Adrenal gland (tissue), 9 donors: ENCODE measurements at regions not wholly inside any gene's neighbourhood (a gene's known extent, or its start where the extent isn't known, plus 50 kb on each side); places are given as distances from the start of the nearest gene placed in this dataset.

ENCODE experiments used
- DNase-seq, 7 donors: peaks; one replicate each; pipeline ENCODE4 v3.0.0-alpha.2; 2019 to 2020
- H3K27ac ChIP-seq, 5 donors: fragments of 200-600 bp; sonication (generic) in 4 of 5; 1 replicate in 3 of 5; 2 replicates in 2 of 5; pipeline versions ENCODE4 v1.5.1 to v1.8.0; 2016 to 2020; ENCODE audit warnings: mild to moderate bottlenecking in 1 of 5
- H3K27me3 ChIP-seq: fragments of 200-600 bp; 2 replicates; pipeline ENCODE4 v1.8.0; 2021
- H3K36me3 ChIP-seq, 2 donors: fragments of 200-600 bp; replicated peaks in 1 of 2; 1 replicate in 1 of 2; 2 replicates in 1 of 2; pipeline versions ENCODE4 v1.5.1 to v1.8.0; 2018 to 2022
- H3K4me1 ChIP-seq, 2 donors: fragments of 200-600 bp; replicated peaks in 1 of 2; 1 replicate in 1 of 2; 2 replicates in 1 of 2; pipeline versions ENCODE4 v1.5.1 to v1.8.0; 2018 to 2021
- H3K4me3 ChIP-seq, 4 donors: fragments of 200-600 bp; sonication (generic) in 3 of 4; one replicate each; pipeline ENCODE4 v1.5.1; 2016 to 2018
- H3K9me3 ChIP-seq, 3 donors: fragments of 200-600 bp; sonication (generic) in 1 of 3; replicated peaks in 1 of 3; 1 replicate in 2 of 3; 2 replicates in 1 of 3; pipeline versions ENCODE4 v1.5.1 to v1.8.0; 2016 to 2021
- CTCF ChIP-seq, 6 experiments: fragments of 450-650 bp in 4 of 6; fragments of 200-600 bp in 2 of 6; sonication (generic) in 1 of 6; IDR thresholded peaks; 1 replicate in 5 of 6; 2 replicates in 1 of 6; pipeline versions ENCODE4 v1.5.1 to v1.8.0; 2016 to 2021; ENCODE audit warnings: antibody characterized with exemption in 6 of 6, mild to moderate bottlenecking in 2 of 6, moderate library complexity in 1 of 6
- POLR2A ChIP-seq, 2 donors: fragments of 450-650 bp; IDR thresholded peaks; one replicate each; pipeline ENCODE4 v1.6.1; 2017; ENCODE audit warnings: antibody characterized with exemption in 2 of 2, mild to moderate bottlenecking in 2 of 2, moderate library complexity in 1 of 2
- WGBS, 4 donors: extraction: QIAGEN DNeasy Blood & Tissue Kit in 2 of 4; methylation state at CpG; one replicate each; pipeline versions ENCODE4 v1.1.5 to v1.1.7; 2013 to 2017; 5-methylcytosine and 5-hydroxymethylcytosine counted together
- intact Hi-C, 2 donors: fragments of 100-400 bp; cut with DNase I; formaldehyde crosslinking; loops; one replicate each; pipeline versions ENCODE4 v1.14.1 to v1.15.0; 2022 to 2023
- donor health status: healthy with polysubstance abuse.
- donor health status: Bipolar disorder and iron deficiency.
- donor health status: DM: yes; HTN: yes; CAD: no.
- donor health status: DM: no; HTN: no; CAD: no.
- donor health status: DM: no; HTN: no; CAD: no.

GRCh38 chr13:89603187-89603586, 1744.3 kb upstream of the MIR17HG start:
- DNase-seq = no peak
- H3K4me1 ChIP-seq = no peaks in the 10 kb centered on the region
- intact Hi-C loops = no loop called here
- no peak overlapping the region for H3K27ac ChIP-seq
- TF ChIP-seq CTCF (IDR thresholded peaks at IDR 0.05) (no peak), POLR2A (IDR thresholded peaks at IDR 0.05) (no peak)
- H3K27me3 ChIP-seq = no peaks in the 10 kb centered on the region
- no peaks in the 10 kb centered on the region for H3K9me3 ChIP-seq
- no peaks in the 10 kb centered on the region for H3K36me3 ChIP-seq
- 75 to 93% (median 90%) methylated on average over 1 of the region's 1 CpG for WGBS, 4 donors
- no peak overlapping the region for H3K4me3 ChIP-seq

- H3K27me3 ChIP-seq = no peaks in the 10 kb centered on the region
- 64 to 70% (median 68%) methylated on average over 1 of the region's 1 CpG for WGBS, 4 donors
- DNase-seq = no peak
- TF ChIP-seq POLR2A (IDR thresholded peaks at IDR 0.05) = no peak
- H3K4me1 ChIP-seq = no peaks in the 10 kb centered on the region
- no peak overlapping the region for H3K4me3 ChIP-seq
- no peak overlapping the region for H3K27ac ChIP-seq
- no peaks in the 10 kb centered on the region for H3K9me3 ChIP-seq
- no peaks in the 10 kb centered on the region for H3K36me3 ChIP-seq
- intact Hi-C loops = no loop called here
Observed at GRCh38 chr13:89609318-89609717, 1738.2 kb upstream of the MIR17HG start.

- H3K4me1 ChIP-seq = no peaks in the 10 kb centered on the region
- no peaks in the 10 kb centered on the region for H3K9me3 ChIP-seq
- no peak overlapping the region for H3K27ac ChIP-seq
- H3K4me3 ChIP-seq = no peak overlapping the region
- no peak for DNase-seq
- no peaks in the 10 kb centered on the region for H3K27me3 ChIP-seq
- H3K36me3 ChIP-seq = no peaks in the 10 kb centered on the region
- intact Hi-C loops = no loop called here
- TF ChIP-seq POLR2A (IDR thresholded peaks at IDR 0.05) (no peak), CTCF (IDR thresholded peaks at IDR 0.05) (no peak)
- 70 to 84% (median 80%) methylated on average over 2 of the region's 2 CpGs for WGBS, 4 donors
Observed at GRCh38 chr13:89610331-89610730, 1737.2 kb upstream of the MIR17HG start.

GRCh38 chr13:89610881-89611280, 1736.6 kb upstream of the MIR17HG start:
- Histone ChIP-seq H3K4me3 (no peak overlapping the region), H3K27ac (no peak overlapping the region), H3K4me1 (no peaks in the 10 kb centered on the region), H3K27me3 (no peaks in the 10 kb centered on the region), H3K36me3 (no peaks in the 10 kb centered on the region), H3K9me3 (no peaks in the 10 kb centered on the region)
- TF ChIP-seq CTCF (IDR thresholded peaks at IDR 0.05) (no peak), POLR2A (IDR thresholded peaks at IDR 0.05) (no peak)
- DNase-seq = no peak
- intact Hi-C loops = no loop called here
- WGBS, 4 donors = 83 to 100% (median 92%) methylated on average over 1 of the region's 1 CpG

- no peaks in the 10 kb centered on the region for H3K36me3 ChIP-seq
- peak in 3 of 7 donors; percentile 9 to 14 (median 14) for DNase-seq
- no peaks in the 10 kb centered on the region for H3K9me3 ChIP-seq
- 52 to 68% (median 56%) methylated on average over 2 of the region's 2 CpGs for WGBS, 4 donors
- H3K4me3 ChIP-seq = no peak overlapping the region
- H3K4me1 ChIP-seq = no peaks in the 10 kb centered on the region
- intact Hi-C loops = no loop called here
- H3K27ac ChIP-seq = peak overlapping the region in 1 of 5 donors; percentile 48
- no peak for TF ChIP-seq POLR2A (IDR thresholded peaks at IDR 0.05)
- TF ChIP-seq CTCF (IDR thresholded peaks at IDR 0.05) = no peak
- H3K27me3 ChIP-seq = no peaks in the 10 kb centered on the region
Observed at GRCh38 chr13:89627996-89628395, 1719.5 kb upstream of the MIR17HG start.
